GM18507 (cell line): ENCODE measurements at regions not wholly inside any gene's neighbourhood (a gene's known extent, or its start where the extent isn't known, plus 50 kb on each side); places are given as distances from the start of the nearest gene placed in this dataset.

Experiments used
- DNase-seq: peaks from one replicate; pipeline ENCODE4 v3.0.0; 2011; ENCODE audit warnings: low read depth; ENCODE audit not compliant: insufficient read length; ENCODE audit errors: extremely low spot score
- FAIRE-seq: peaks from 2 replicates; lab custom pipeline; 2011; peaks lifted over from hg19 to GRCh38; lab: Jason Lieb, UNC

GRCh38 chr6:100115407-100116101 lies 121.5 kb upstream of the MCHR2 start:
- FAIRE-seq (no peak), DNase-seq (no peak)

GRCh38 chr6:100112855-100113508 lies 119.0 kb upstream of the MCHR2 start:
- FAIRE-seq: no peak
- DNase-seq: no peak

GRCh38 chr6:100105919-100106529 lies 112.0 kb upstream of the MCHR2 start:
- FAIRE-seq: no peak

GRCh38 chr6:100105138-100105537 lies 111.1 kb upstream of the MCHR2 start:
- DNase-seq (no peak), FAIRE-seq (peak; percentile 73)

More at GRCh38 chr6:100105919-100106529, 112.0 kb upstream of the MCHR2 start:
- no peak for DNase-seq

GRCh38 chr6:100103931-100104330 lies 109.9 kb upstream of the MCHR2 start:
- no peak for DNase-seq
- no peak for FAIRE-seq

- FAIRE-seq: no peak
Observed at GRCh38 chr6:100103194-100103593, 109.2 kb upstream of the MCHR2 start.

GRCh38 chr6:100101644-100102043 lies 107.6 kb upstream of the MCHR2 start:
- FAIRE-seq (peak; percentile 9), DNase-seq (no peak)

More at GRCh38 chr6:100103194-100103593, 109.2 kb upstream of the MCHR2 start:
- DNase-seq: no peak

GRCh38 chr6:100100776-100101175 lies 106.8 kb upstream of the MCHR2 start:
- FAIRE-seq: no peak
- no peak for DNase-seq

- DNase-seq: no peak
- peak; percentile 57 for FAIRE-seq
Observed at GRCh38 chr6:100099189-100100074, 105.4 kb upstream of the MCHR2 start.

GRCh38 chr6:100096936-100097335 lies 102.9 kb upstream of the MCHR2 start:
- no peak for DNase-seq
- FAIRE-seq: no peak

- FAIRE-seq (no peak), DNase-seq (no peak)
Observed at GRCh38 chr6:100096341-100096740, 102.3 kb upstream of the MCHR2 start.

- FAIRE-seq (no peak), DNase-seq (no peak)
Observed at GRCh38 chr6:100093405-100093804, 99.4 kb upstream of the MCHR2 start.

GRCh38 chr6:100088009-100088408 lies 94.0 kb upstream of the MCHR2 start:
- DNase-seq (no peak), FAIRE-seq (no peak)

- DNase-seq (no peak), FAIRE-seq (no peak)
Observed at GRCh38 chr6:100084991-100085364, 91.0 kb upstream of the MCHR2 start.

- FAIRE-seq (no peak), DNase-seq (no peak)
Observed at GRCh38 chr6:100084316-100084990, 90.4 kb upstream of the MCHR2 start.

GRCh38 chr6:100078509-100078908 lies 84.5 kb upstream of the MCHR2 start:
- FAIRE-seq (no peak), DNase-seq (no peak)

- FAIRE-seq: no peak
- DNase-seq: no peak
Observed at GRCh38 chr6:100065348-100065747, 71.3 kb upstream of the MCHR2 start.

GRCh38 chr6:100062621-100063020 lies 68.6 kb upstream of the MCHR2 start:
- DNase-seq (no peak), FAIRE-seq (no peak)

- no peak for FAIRE-seq
Observed at GRCh38 chr6:100057941-100058340, 63.9 kb upstream of the MCHR2 start.

More at GRCh38 chr6:100057941-100058340, 63.9 kb upstream of the MCHR2 start:
- no peak for DNase-seq
